Heart left ventricle (tissue), 16 donors: ENCODE measurements at regions not wholly inside any gene's neighbourhood (a gene's known extent, or its start where the extent isn't known, plus 50 kb on each side); places are given as distances from the start of the nearest gene placed in this dataset.

Experiments
- ATAC-seq, 4 donors: fragments of 200-7000 bp; cut with Tn5 transposase; one replicate each; pipeline ENCODE4 v1.9.1; 2020 to 2022; ENCODE audit warnings: moderate library complexity in 4 of 4, mild to moderate bottlenecking in 3 of 4, moderate number of reproducible peaks in 1 of 4
- DNase-seq, 5 donors: peaks; one replicate each; pipeline ENCODE4 v3.0.0-alpha.2; 2020
- H3K27ac ChIP-seq, 12 donors: fragments of 200-600 bp; sonication (generic) in 4 of 12; one replicate each; pipeline versions ENCODE4 v1.5.0 to v1.8.0; 2016 to 2022; ENCODE audit warnings: mild to moderate bottlenecking in 2 of 12
- H3K27me3 ChIP-seq, 9 donors: fragments of 200-600 bp; sonication (generic) in 2 of 9; one replicate each; pipeline versions ENCODE4 v1.5.1 to v1.8.0; 2016 to 2022; ENCODE audit warnings: mild to moderate bottlenecking in 3 of 9
- H3K36me3 ChIP-seq, 9 donors: fragments of 200-600 bp; sonication (generic) in 2 of 9; one replicate each; pipeline versions ENCODE4 v1.5.0 to v1.8.0; 2018 to 2022; ENCODE audit warnings: mild to moderate bottlenecking in 2 of 9
- H3K4me1 ChIP-seq, 12 donors: fragments of 200-600 bp; sonication (generic) in 4 of 12; one replicate each; pipeline versions ENCODE4 v1.5.0 to v1.8.0; 2016 to 2022; ENCODE audit warnings: mild to moderate bottlenecking in 3 of 12
- H3K4me3 ChIP-seq, 12 donors: fragments of 200-600 bp; sonication (generic) in 4 of 12; one replicate each; pipeline versions ENCODE4 v1.5.0 to v1.8.0; 2017 to 2022; ENCODE audit warnings: mild to moderate bottlenecking in 9 of 12, moderate library complexity in 4 of 12
- H3K9me3 ChIP-seq, 12 donors: fragments of 200-600 bp; sonication (generic) in 4 of 12; one replicate each; pipeline versions ENCODE4 v1.5.0 to v1.8.0; 2016 to 2022; ENCODE audit warnings: mild to moderate bottlenecking in 1 of 12
- CTCF ChIP-seq, 12 donors: fragments of 200-600 bp; sonication (generic) in 4 of 12; IDR thresholded peaks; one replicate each; pipeline versions ENCODE4 v1.5.0 to v1.8.0; 2018 to 2022; ENCODE audit warnings: antibody characterized with exemption in 12 of 12, mild to moderate bottlenecking in 5 of 12
- POLR2A ChIP-seq, 2 donors: fragments of 450-650 bp; IDR thresholded peaks; one replicate each; pipeline ENCODE4 v1.6.1; 2017; ENCODE audit warnings: antibody characterized with exemption in 2 of 2, mild to moderate bottlenecking in 2 of 2, moderate library complexity in 2 of 2
- WGBS, 4 donors: extraction: QIAGEN DNeasy Blood & Tissue Kit in 2 of 4; methylation state at CpG; one replicate each; pipeline versions ENCODE4 v1.1.5 to v1.1.7; 2013 to 2018; 5-methylcytosine and 5-hydroxymethylcytosine counted together
- intact Hi-C, 10 donors: fragments of 100-400 bp; cut with DNase I; formaldehyde crosslinking; loops; one replicate each; pipeline versions ENCODE4 v1.11.1 to v1.14.2; 2022
- donor health status: ischemic (EF 13 %, LVEDD 7.1; RV severe dilation, severe dysfunction).
- donor health status: healthy with polysubstance abuse.
- donor health status: DM: no; HTN: yes; CAD: no.
- donor health status: DM: no; HTN: no; CAD: no.
- donor health status: ischemic (EF 25% LVEDD 6.9; RV normal size, moderate dysfunction).
- donor health status: ischemic (EF 25% LVEDD 5.7; RV mildly dilated, moderate dysfunction).
- donor health status: healthy.
- donor health status: DM: yes; HTN: yes; CAD: no.
- donor health status: ischemic (EF 35%, LVEDD 5.7; RV mildly dilated, moderate dysfunction).
- donor health status: nonischemic (EF 11% LVEDD 7.7; RV severe dilation, severe dysfunction).
- donor health status: DM: yes; HTN: yes; CAD: no.
- donor health status: PGD.
- donor health status: ischemic (EF 29% LVEDD 5.4; RV normal size, mild dysfunction).
- donor health status: nonischemic (EF 23%, LVEDD 6.1; RV moderate dilation, normal function).

- 44 to 57% (median 54%) methylated on average over 3 of the region's 3 CpGs for WGBS, 4 donors
- H3K36me3 ChIP-seq: no peaks in the 10 kb centered on the region
- ATAC-seq (peak in 1 of 4 donors; percentile 29), DNase-seq (no peak)
- no peaks in the 10 kb centered on the region for H3K27me3 ChIP-seq
- TF ChIP-seq POLR2A (IDR thresholded peaks at IDR 0.05) (no peak), CTCF (IDR thresholded peaks at IDR 0.05) (no peak)
- intact Hi-C loops: no loop called here
- H3K27ac ChIP-seq: peak overlapping the region in 2 of 12 donors; percentile 48 to 55
- H3K4me1 ChIP-seq: peaks cover 0 to 35% (median 0%) of the 10 kb centered on the region in 12 donors
- no peaks in the 10 kb centered on the region for H3K9me3 ChIP-seq
- H3K4me3 ChIP-seq: no peak overlapping the region
Observed at GRCh38 chr4:17188125-17188524, 289.7 kb upstream of the LDB2 start.

- DNase-seq: peak in 1 of 5 donors; percentile 31
- intact Hi-C loops: no loop called here
- Histone ChIP-seq H3K4me1 (peaks cover 0 to 31% (median 0%) of the 10 kb centered on the region in 12 donors), H3K4me3 (no peak overlapping the region), H3K27ac (no peak overlapping the region), H3K27me3 (no peaks in the 10 kb centered on the region), H3K9me3 (no peaks in the 10 kb centered on the region), H3K36me3 (no peaks in the 10 kb centered on the region)
- WGBS, 4 donors: 57 to 72% (median 61%) methylated on average over 5 of the region's 5 CpGs
- TF ChIP-seq CTCF (IDR thresholded peaks at IDR 0.05): no peak
- no peak for TF ChIP-seq POLR2A (IDR thresholded peaks at IDR 0.05)
- ATAC-seq: no peak
Observed at GRCh38 chr4:17187003-17187402, 288.6 kb upstream of the LDB2 start.

- WGBS, 4 donors: 84 to 88% (median 87%) methylated on average over 4 of the region's 4 CpGs
- DNase-seq (no peak), ATAC-seq (no peak)
- no peaks in the 10 kb centered on the region for H3K27me3 ChIP-seq
- H3K4me1 ChIP-seq: peaks cover 0 to 12% (median 0%) of the 10 kb centered on the region in 12 donors
- intact Hi-C loops: no loop called here
- H3K9me3 ChIP-seq: no peaks in the 10 kb centered on the region
- TF ChIP-seq CTCF (IDR thresholded peaks at IDR 0.05) (no peak), POLR2A (IDR thresholded peaks at IDR 0.05) (no peak)
- no peaks in the 10 kb centered on the region for H3K36me3 ChIP-seq
- no peak overlapping the region for H3K4me3 ChIP-seq
- no peak overlapping the region for H3K27ac ChIP-seq
Observed at GRCh38 chr4:17182888-17183287, 284.4 kb upstream of the LDB2 start.

GRCh38 chr4:17174751-17175150, 276.3 kb upstream of the LDB2 start:
- Histone ChIP-seq H3K36me3 (no peaks in the 10 kb centered on the region), H3K4me3 (no peak overlapping the region), H3K27ac (no peak overlapping the region), H3K27me3 (no peaks in the 10 kb centered on the region), H3K9me3 (no peaks in the 10 kb centered on the region), H3K4me1 (peaks cover 0 to 6% (median 0%) of the 10 kb centered on the region in 12 donors)
- TF ChIP-seq POLR2A (IDR thresholded peaks at IDR 0.05) (no peak), CTCF (IDR thresholded peaks at IDR 0.05) (no peak)
- intact Hi-C loops: loop anchor here in 7 of 10 donors (5.0 to 10.0 kb wide), 3 partner anchors 140 to 150 kb away; no protein-coding TSS in a partner anchor
- no peak for ATAC-seq
- DNase-seq: no peak
